ENCODE measurements at regions not wholly inside any gene's neighbourhood (a gene's known extent, or its start where the extent isn't known, plus 50 kb on each side); places are given as distances from the start of the nearest gene placed in this dataset.

- H3K27ac Mint-ChIP-seq: no peak overlapping the region
- H3K27me3 ChIP-seq (ENCODE audit: insufficient read depth): no peaks in the 10 kb centered on the region
- no peaks in the 10 kb centered on the region for H3F3A ChIP-seq (replicated peaks; ENCODE audit: low read depth)
- no peak for TF ChIP-seq CREB1 (CRISPR knock-in tag; IDR thresholded peaks at IDR 0.05; ENCODE audit: low read depth)
- TF ChIP-seq STAT1 (IDR thresholded peaks at IDR 0.05; ENCODE audit: unreplicated experiment): no peak
- TF ChIP-seq REST (IDR thresholded peaks at IDR 0.05; ENCODE audit: unreplicated experiment): no peak
- TF ChIP-seq ZNF462 (CRISPR knock-in tag; IDR thresholded peaks at IDR 0.05): no peak
- no peak for TF ChIP-seq ETS1 (IDR thresholded peaks at IDR 0.05)
- peaks cover 46% of the 10 kb centered on the region for H3K36me3 Mint-ChIP-seq (ENCODE audit: low read depth)
- peaks cover 4% of the 10 kb centered on the region for H3K27me3 Mint-ChIP-seq (ENCODE audit: insufficient read depth, low read depth, poor library complexity)
- H2AFZ ChIP-seq: no peak overlapping the region
- no peak for DNase-seq (ENCODE audit: low spot score)
- no peaks in the 10 kb centered on the region for H3K9me2 ChIP-seq (ENCODE audit: insufficient read depth)
- H3K4me3 Mint-ChIP-seq: no peak overlapping the region
- peaks cover 13% of the 10 kb centered on the region; the same call in 1 of the 2 replicates for H3K36me3 ChIP-seq (ENCODE audit: insufficient read depth)
- no peak overlapping the region for H3K4me2 ChIP-seq
- no peak overlapping the region for H3K4me3 ChIP-seq
- no peak for ATAC-seq
- H3K79me2 ChIP-seq (replicated peaks; ENCODE audit: insufficient read depth): no peaks in the 10 kb centered on the region
- H4K20me1 ChIP-seq (replicated peaks; ENCODE audit: insufficient read depth): no peaks in the 10 kb centered on the region
- peaks cover 20% of the 10 kb centered on the region for H3K4me1 ChIP-seq (ENCODE audit: insufficient read depth)
- no peak overlapping the region for H3K27ac ChIP-seq (ENCODE audit: low read depth)
- H3K9me3 Mint-ChIP-seq: no peaks in the 10 kb centered on the region
- H3K4me1 Mint-ChIP-seq: peaks cover 15% of the 10 kb centered on the region
Observed at GRCh38 chr1:77632216-77632615, 50.2 kb downstream of the ZZZ3 start.

All from GM23338 (cell line).